ENCODE measurements at regions not wholly inside any gene's neighbourhood (a gene's known extent, or its start where the extent isn't known, plus 50 kb on each side); places are given as distances from the start of the nearest gene placed in this dataset.

- Mint-ChIP-seq H3K27ac (ENCODE audit: unreplicated experiment) (no peak overlapping the region), H3K27me3 (ENCODE audit: unreplicated experiment) (no peaks in the 10 kb centered on the region), H3K4me3 (ENCODE audit: unreplicated experiment) (no peak overlapping the region), H3K9me3 (ENCODE audit: unreplicated experiment) (peaks cover 3% of the 10 kb centered on the region), H3K36me3 (ENCODE audit: unreplicated experiment) (no peaks in the 10 kb centered on the region), H3K4me1 (ENCODE audit: low read depth, unreplicated experiment) (peaks cover 20% of the 10 kb centered on the region)
- TF ChIP-seq CTCF (IDR thresholded peaks at IDR 0.05; ENCODE audit: partially characterized antibody, unreplicated experiment), result no peak
- DNase-seq, result no peak
Measured at GRCh38 chr9:105978826-105979225, 284.5 kb downstream of the TMEM38B start.

- H3K9me3 Mint-ChIP-seq (ENCODE audit: unreplicated experiment), result peaks cover 3% of the 10 kb centered on the region
- no peak for DNase-seq
- peaks cover 20% of the 10 kb centered on the region for H3K4me1 Mint-ChIP-seq (ENCODE audit: low read depth, unreplicated experiment)
- H3K36me3 Mint-ChIP-seq (ENCODE audit: unreplicated experiment), result no peaks in the 10 kb centered on the region
- H3K4me3 Mint-ChIP-seq (ENCODE audit: unreplicated experiment), result no peak overlapping the region
- TF ChIP-seq CTCF (IDR thresholded peaks at IDR 0.05; ENCODE audit: partially characterized antibody, unreplicated experiment), result no peak
- H3K27me3 Mint-ChIP-seq (ENCODE audit: unreplicated experiment), result no peaks in the 10 kb centered on the region
- no peak overlapping the region for H3K27ac Mint-ChIP-seq (ENCODE audit: unreplicated experiment)
Measured at GRCh38 chr9:105979290-105979689, 284.9 kb downstream of the TMEM38B start.

- no peak for DNase-seq
- H3K4me1 Mint-ChIP-seq (ENCODE audit: low read depth, unreplicated experiment), result peaks cover 5% of the 10 kb centered on the region
- no peaks in the 10 kb centered on the region for H3K36me3 Mint-ChIP-seq (ENCODE audit: unreplicated experiment)
- no peaks in the 10 kb centered on the region for H3K9me3 Mint-ChIP-seq (ENCODE audit: unreplicated experiment)
- TF ChIP-seq CTCF (IDR thresholded peaks at IDR 0.05; ENCODE audit: partially characterized antibody, unreplicated experiment), result no peak
- no peak overlapping the region for H3K4me3 Mint-ChIP-seq (ENCODE audit: unreplicated experiment)
- H3K27me3 Mint-ChIP-seq (ENCODE audit: unreplicated experiment), result no peaks in the 10 kb centered on the region
- H3K27ac Mint-ChIP-seq (ENCODE audit: unreplicated experiment), result no peak overlapping the region
Measured at GRCh38 chr9:105984714-105985113, 290.4 kb downstream of the TMEM38B start.

GRCh38 chr9:105993116-105993854, 298.9 kb downstream of the TMEM38B start:
- no peaks in the 10 kb centered on the region for H3K36me3 Mint-ChIP-seq (ENCODE audit: unreplicated experiment)

More at GRCh38 chr9:105993116-105993854, 298.9 kb downstream of the TMEM38B start:
- Mint-ChIP-seq H3K4me1 (ENCODE audit: low read depth, unreplicated experiment) (peaks cover 19% of the 10 kb centered on the region), H3K27me3 (ENCODE audit: unreplicated experiment) (no peaks in the 10 kb centered on the region), H3K27ac (ENCODE audit: unreplicated experiment) (peak overlapping the region; percentile 81), H3K9me3 (ENCODE audit: unreplicated experiment) (no peaks in the 10 kb centered on the region), H3K4me3 (ENCODE audit: unreplicated experiment) (no peak overlapping the region)
- DNase-seq, result peak; percentile 59
- TF ChIP-seq CTCF (IDR thresholded peaks at IDR 0.05; ENCODE audit: partially characterized antibody, unreplicated experiment), result no peak

Measured in glutamatergic neuron (in vitro differentiated cells).